ENCODE measurements at regions not wholly inside any gene's neighbourhood (a gene's known extent, or its start where the extent isn't known, plus 50 kb on each side); places are given as distances from the start of the nearest gene placed in this dataset.

- no peak for TF ChIP-seq CTCF (IDR thresholded peaks at IDR 0.05; ENCODE audit: low read depth, low read length, poor library complexity, severe bottlenecking)
- no peak for TF ChIP-seq EZH2phosphoT487 (IDR thresholded peaks at IDR 0.05; ENCODE audit: borderline replicate concordance, low read length)
These were observed 85.7 kb downstream of the INHBB start for GRCh38 chr2:120431386-120432292.
